Memory B cell (primary cell): ENCODE measurements at regions not wholly inside any gene's neighbourhood (a gene's known extent, or its start where the extent isn't known, plus 50 kb on each side); places are given as distances from the start of the nearest gene placed in this dataset.

ENCODE experiments used
- ATAC-seq: fragments of 150-1000 bp; cut with Tn5 transposase; 2 replicates; pipeline ENCODE4 v1.10.0; 2021; ENCODE audit warnings: low read depth, mild to moderate bottlenecking, moderate library complexity
- DNase-seq, 2 donors: peaks; one replicate each; pipeline ENCODE4 v3.0.0; 2022; ENCODE audit warnings: low spot score in 2 of 2
- H3K27ac Mint-ChIP-seq: one replicate; pipeline ENCODE4 v1.8.0; 2022; ENCODE audit warnings: mild to moderate bottlenecking, moderate library complexity, mixed read lengths
- H3K27me3 Mint-ChIP-seq: one replicate; pipeline ENCODE4 v1.8.0; 2022; ENCODE audit warnings: mixed read lengths
- H3K36me3 Mint-ChIP-seq: one replicate; pipeline ENCODE4 v1.8.0; 2022; ENCODE audit warnings: mild to moderate bottlenecking, mixed read lengths
- H3K4me1 Mint-ChIP-seq: one replicate; pipeline ENCODE4 v1.8.0; 2022; ENCODE audit warnings: mixed read lengths
- H3K4me3 Mint-ChIP-seq: one replicate; pipeline ENCODE4 v1.8.0; 2022; ENCODE audit warnings: mild to moderate bottlenecking, moderate library complexity, mixed read lengths
- H3K9me3 Mint-ChIP-seq: one replicate; pipeline ENCODE4 v1.8.0; 2022; ENCODE audit warnings: mixed read lengths

DNA sequence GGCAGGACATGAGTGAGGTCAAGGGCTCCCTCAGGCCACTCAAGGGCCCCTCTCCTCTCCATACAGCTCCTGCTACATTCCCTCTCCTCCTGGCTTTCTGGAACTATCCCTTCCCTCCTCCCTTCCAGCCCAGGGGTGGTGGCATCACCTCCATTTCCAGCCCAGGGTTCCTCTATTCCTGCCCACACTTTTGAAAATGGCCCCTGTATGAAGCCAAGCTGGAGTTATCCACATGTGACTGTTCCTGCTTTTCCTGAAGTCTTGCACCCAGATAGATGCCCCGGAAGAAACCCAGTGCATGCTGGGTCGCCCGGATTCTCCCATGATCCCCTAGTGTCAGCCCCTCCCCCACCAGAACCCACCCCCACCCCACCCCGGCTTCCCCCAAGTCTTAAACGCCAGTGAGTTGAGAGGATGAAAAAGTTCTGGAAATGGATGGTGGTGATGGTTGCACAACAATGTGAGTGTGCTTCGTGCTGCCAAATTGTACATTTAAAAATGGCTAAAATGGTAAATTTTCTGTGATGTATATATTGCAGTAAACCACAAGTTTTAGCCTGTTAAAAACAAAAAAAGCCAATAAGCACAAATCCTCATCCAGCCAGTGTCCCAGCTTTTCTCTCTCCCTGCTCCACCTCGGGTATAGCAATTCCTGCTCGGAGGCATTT lies 136.9 kb downstream of the SCARB1 start:
- no peak overlapping the region for H3K27ac Mint-ChIP-seq
- H3K4me3 Mint-ChIP-seq, result no peak overlapping the region
- ATAC-seq (no peak), DNase-seq (no peak)
- peaks cover 5% of the 10 kb centered on the region for H3K9me3 Mint-ChIP-seq
- peaks cover 6% of the 10 kb centered on the region for H3K27me3 Mint-ChIP-seq
- H3K36me3 Mint-ChIP-seq, result peaks cover 2% of the 10 kb centered on the region
- no peaks in the 10 kb centered on the region for H3K4me1 Mint-ChIP-seq

DNA sequence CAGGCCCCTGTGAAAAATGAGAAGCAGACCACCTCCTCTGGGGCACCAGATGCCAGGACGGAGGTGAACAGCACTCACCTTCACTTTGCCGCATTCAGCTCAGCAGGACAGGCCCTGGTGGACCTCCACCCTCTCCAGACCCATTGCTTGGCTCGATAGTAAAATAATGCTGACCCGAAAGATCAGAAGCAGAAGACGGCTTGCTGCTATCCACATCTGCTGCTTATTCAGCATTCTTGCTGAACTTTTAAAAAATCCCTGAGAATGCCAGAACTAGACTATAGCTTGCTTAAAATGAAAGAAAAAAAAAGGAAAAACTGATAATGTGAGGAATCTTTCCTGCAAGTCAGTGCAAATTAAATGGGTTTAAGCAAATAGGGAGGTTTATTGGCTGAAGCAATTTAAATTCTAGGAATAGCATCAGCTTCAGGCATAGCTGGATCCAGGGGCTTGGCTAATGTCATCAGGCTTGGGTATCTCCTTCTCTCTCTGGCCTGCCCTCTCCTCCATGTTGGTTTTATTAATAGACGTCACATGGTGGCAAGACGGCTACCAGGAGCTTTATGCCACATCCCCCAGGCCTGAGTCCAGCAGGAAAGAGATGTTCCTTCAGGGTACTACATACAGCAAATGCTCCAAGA lies 137.9 kb downstream of the SCARB1 start:
- DNase-seq (no peak), ATAC-seq (no peak)
- Mint-ChIP-seq H3K27me3 (peaks cover 8% of the 10 kb centered on the region), H3K9me3 (peaks cover 5% of the 10 kb centered on the region), H3K36me3 (peaks cover 2% of the 10 kb centered on the region), H3K4me1 (no peaks in the 10 kb centered on the region), H3K27ac (no peak overlapping the region), H3K4me3 (no peak overlapping the region)

DNA sequence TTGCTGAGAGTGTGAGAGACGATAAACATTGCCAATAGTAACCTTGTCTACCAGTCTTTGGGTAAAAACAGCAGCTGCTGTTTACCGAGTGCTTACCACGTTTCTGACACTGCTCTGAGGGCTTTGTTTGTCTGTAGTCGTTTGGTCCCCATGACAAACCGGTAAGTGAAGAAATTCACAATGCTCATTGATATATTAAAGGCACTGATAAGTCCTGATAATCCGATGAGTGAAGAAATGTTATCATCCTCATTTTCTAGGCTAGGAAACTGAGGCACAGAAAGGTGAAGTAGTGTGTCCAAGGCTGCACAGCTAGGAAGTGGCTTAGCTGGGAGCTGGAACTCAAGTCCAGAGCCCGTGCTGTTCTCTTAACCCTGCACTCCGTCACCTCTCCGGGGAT lies 138.6 kb downstream of the SCARB1 start:
- peaks cover 8% of the 10 kb centered on the region for H3K27me3 Mint-ChIP-seq
- no peak overlapping the region for H3K4me3 Mint-ChIP-seq
- DNase-seq (no peak), ATAC-seq (no peak)
- H3K4me1 Mint-ChIP-seq, result no peaks in the 10 kb centered on the region
- H3K27ac Mint-ChIP-seq, result no peak overlapping the region
- H3K36me3 Mint-ChIP-seq, result peaks cover 2% of the 10 kb centered on the region
- peaks cover 5% of the 10 kb centered on the region for H3K9me3 Mint-ChIP-seq

DNA sequence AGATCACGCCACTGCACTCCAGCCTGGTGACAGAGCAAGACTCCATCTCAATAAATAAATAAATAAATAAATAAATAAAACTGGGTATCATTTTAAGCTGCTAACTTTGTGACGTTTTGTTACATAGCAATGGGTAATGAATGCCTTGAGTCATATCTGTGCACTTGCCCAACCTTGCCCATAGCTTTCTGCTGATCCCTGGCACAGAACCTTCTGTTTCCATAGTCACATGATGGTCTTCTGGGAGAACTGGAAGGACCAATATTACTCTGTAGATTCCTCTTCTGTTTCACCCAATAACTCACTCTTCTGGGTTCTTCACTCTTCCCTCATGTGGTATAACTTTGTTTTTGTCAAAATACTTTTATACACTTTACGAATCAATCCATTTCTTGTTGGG lies 140.8 kb downstream of the SCARB1 start:
- peaks cover 12% of the 10 kb centered on the region for H3K27me3 Mint-ChIP-seq
- ATAC-seq (no peak), DNase-seq (no peak)
- no peak overlapping the region for H3K27ac Mint-ChIP-seq
- peaks cover 2% of the 10 kb centered on the region for H3K9me3 Mint-ChIP-seq
- H3K4me3 Mint-ChIP-seq, result no peak overlapping the region
- no peaks in the 10 kb centered on the region for H3K36me3 Mint-ChIP-seq
- no peaks in the 10 kb centered on the region for H3K4me1 Mint-ChIP-seq

DNA sequence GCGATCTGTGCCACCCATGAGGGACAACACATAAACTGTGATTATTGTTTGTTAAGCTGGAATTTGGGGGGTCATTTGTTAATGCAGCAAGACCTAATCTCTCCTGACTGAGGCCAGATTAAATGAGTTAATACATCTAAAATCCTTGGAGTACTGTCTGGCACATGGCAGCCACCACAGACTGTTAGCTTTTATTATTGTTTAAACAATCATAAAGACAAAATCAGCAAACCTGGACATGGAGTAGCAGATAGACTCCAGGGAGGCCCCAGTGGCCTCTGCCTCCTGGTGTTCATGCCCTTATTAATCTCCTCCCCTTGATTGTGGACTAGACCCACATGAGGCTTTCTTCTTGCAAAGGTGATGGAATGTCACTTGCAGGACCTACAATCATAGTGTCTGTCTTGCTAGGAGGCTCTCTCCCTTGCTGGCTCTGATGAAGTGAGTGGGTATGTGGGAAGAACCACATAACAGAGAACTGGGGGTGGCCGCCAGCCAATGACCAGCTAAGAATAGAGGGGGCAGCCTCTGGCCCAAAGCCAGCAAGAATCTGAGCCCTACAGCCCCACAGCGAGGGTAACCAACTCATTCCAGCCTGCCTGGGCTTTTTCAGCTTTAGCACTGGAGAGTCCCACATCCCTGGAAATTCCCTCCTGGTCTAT lies 142.0 kb downstream of the SCARB1 start:
- H3K27ac Mint-ChIP-seq, result no peak overlapping the region
- H3K4me3 Mint-ChIP-seq, result no peak overlapping the region
- H3K9me3 Mint-ChIP-seq, result peaks cover 2% of the 10 kb centered on the region
- no peaks in the 10 kb centered on the region for H3K36me3 Mint-ChIP-seq
- H3K4me1 Mint-ChIP-seq, result no peaks in the 10 kb centered on the region
- ATAC-seq (no peak), DNase-seq (no peak)
- H3K27me3 Mint-ChIP-seq, result peaks cover 12% of the 10 kb centered on the region

DNA sequence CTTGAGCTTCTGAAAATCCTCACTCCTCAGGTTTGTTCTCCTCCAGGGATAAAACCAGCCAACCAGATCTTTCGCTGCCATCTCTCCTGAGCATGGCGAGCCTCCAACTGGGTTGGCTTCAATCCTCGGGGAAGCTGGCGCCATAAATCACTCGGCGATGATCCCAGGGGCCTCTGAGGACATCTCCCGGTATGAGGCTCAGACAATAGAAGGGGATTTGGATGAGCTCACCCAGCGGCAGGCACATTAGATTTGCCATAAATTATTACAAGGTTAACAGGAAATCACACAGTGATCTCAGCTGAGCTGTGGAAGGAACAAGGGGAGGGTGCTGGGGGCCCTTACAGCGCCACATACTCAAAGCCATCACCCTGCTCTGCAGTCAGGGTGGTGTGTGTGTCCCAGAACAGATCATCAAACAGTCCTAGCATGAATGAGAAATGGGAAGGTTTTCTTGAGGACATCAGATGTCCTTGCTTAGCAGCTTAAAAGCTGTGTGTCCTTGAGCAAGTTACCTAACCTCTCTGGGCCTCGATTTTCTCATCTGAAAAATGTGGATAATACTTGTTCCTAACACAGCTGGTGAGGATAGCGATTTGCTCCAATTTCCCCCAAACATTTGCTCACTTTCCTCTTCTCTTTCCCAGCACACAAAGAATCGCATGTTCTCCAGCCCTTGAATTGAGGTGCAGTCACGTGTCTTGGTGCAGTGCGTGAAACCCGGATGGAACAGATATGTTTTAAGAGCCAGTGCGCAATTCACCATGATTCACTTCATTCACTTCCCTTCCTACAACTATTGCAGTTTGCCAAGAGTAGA lies 142.8 kb downstream of the SCARB1 start:
- no peak overlapping the region for H3K4me3 Mint-ChIP-seq
- peaks cover 6% of the 10 kb centered on the region for H3K27me3 Mint-ChIP-seq
- DNase-seq (no peak), ATAC-seq (no peak)
- no peak overlapping the region for H3K27ac Mint-ChIP-seq
- H3K4me1 Mint-ChIP-seq, result no peaks in the 10 kb centered on the region
- H3K36me3 Mint-ChIP-seq, result no peaks in the 10 kb centered on the region
- peaks cover 2% of the 10 kb centered on the region for H3K9me3 Mint-ChIP-seq

DNA sequence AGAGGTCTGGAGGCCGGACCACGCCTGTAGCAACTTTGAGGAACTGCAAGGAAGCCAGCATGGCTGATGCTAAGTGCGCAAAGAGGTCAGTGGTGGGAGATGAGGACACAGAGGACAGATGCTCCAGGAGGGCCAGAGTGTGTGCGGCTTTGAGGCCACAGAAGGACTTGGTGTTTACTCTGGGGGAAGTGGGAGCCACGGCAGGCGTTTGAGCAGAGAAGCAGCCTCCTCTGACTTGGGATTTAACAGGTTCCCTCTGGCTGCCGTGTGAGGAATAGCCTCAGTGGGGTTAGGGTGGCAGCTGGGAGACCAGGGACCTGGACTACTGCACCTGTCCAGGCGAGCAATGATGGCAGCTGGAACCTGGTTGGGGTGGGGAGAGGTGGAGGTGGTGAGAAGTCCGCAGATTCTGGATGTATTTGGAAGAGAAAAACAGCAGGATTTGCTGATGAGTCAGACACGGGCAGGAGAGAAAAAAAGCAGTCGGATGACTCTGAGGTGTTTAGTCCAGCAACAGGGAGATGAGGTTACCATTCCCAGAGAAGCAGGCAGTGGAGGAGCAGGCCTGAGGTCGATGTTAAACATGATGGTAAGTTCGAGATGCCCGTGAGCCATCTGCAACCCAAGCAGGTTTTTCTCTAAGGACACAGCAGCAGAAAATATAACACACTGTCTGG lies 143.5 kb downstream of the SCARB1 start:
- H3K4me3 Mint-ChIP-seq, result no peak overlapping the region
- no peak for DNase-seq
- no peak overlapping the region for H3K27ac Mint-ChIP-seq
- no peaks in the 10 kb centered on the region for H3K4me1 Mint-ChIP-seq
- H3K36me3 Mint-ChIP-seq, result no peaks in the 10 kb centered on the region
- ATAC-seq, result no peak
- peaks cover 2% of the 10 kb centered on the region for H3K9me3 Mint-ChIP-seq
- H3K27me3 Mint-ChIP-seq, result peaks cover 6% of the 10 kb centered on the region

DNA sequence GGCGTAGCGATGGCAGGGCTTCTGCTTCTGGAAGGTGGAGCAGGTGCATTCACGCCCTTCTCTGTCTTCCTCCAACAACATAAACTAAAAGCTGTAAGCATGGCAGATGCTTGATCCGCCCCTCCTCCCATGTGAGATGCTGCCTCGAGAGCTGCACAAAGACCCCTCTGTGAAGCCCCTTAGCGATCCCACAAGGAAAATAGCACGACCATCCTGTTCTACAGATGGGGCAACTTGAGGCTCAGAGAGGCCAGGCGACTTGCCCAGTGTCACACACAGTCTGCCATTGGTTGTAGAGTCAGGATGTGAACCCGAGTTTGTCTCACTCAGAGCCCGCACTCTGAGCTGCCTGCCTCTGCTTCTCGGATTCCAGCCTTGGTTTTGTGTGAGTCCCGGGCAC lies 144.4 kb downstream of the SCARB1 start:
- no peak for DNase-seq
- H3K9me3 Mint-ChIP-seq, result peaks cover 2% of the 10 kb centered on the region
- ATAC-seq, result no peak
- no peak overlapping the region for H3K27ac Mint-ChIP-seq
- no peak overlapping the region for H3K4me3 Mint-ChIP-seq
- H3K4me1 Mint-ChIP-seq, result peaks cover 3% of the 10 kb centered on the region
- H3K36me3 Mint-ChIP-seq, result no peaks in the 10 kb centered on the region
- H3K27me3 Mint-ChIP-seq, result peaks cover 6% of the 10 kb centered on the region

DNA sequence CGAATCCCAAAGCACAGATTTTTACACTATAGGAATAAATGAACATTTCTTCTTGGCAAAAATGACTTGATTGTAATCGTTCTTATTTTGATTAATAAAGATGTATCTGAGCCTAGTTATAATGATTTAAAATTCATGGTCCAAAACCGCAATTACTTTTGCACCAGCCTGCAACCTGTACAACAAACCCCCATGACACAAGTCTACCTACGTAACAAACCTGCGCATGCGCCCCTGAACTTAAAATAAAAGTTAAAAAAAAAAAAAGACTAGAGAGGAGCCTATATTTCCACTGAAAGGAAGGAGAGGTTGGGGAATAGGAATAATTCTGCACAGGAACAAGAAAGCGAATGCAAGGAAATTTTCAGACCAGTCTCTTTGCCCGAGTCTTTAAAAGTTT lies 145.2 kb downstream of the SCARB1 start:
- H3K4me3 Mint-ChIP-seq, result no peak overlapping the region
- no peaks in the 10 kb centered on the region for H3K36me3 Mint-ChIP-seq
- peaks cover 7% of the 10 kb centered on the region for H3K4me1 Mint-ChIP-seq
- peaks cover 6% of the 10 kb centered on the region for H3K27me3 Mint-ChIP-seq
- DNase-seq (no peak), ATAC-seq (no peak)
- H3K9me3 Mint-ChIP-seq, result peaks cover 2% of the 10 kb centered on the region
- no peak overlapping the region for H3K27ac Mint-ChIP-seq

DNA sequence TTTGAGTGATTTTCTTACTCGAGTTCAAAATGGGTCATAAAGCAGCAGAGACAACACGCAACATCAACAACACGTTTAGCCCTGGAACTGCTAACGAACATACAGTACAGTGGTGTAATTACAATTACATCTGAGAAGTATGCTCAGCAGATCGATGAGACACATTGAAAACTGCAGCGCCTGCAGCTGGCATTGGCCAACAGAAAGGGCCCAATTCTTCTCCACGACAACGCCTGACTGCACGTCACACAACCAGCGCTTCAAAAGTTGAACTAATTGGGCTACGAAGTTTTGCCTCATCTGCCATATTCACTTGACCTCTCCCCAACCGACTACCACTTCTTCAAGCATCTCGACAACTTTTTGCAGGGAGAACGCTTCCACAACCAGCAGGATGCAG lies 145.6 kb downstream of the SCARB1 start:
- no peak for ATAC-seq
- H3K27me3 Mint-ChIP-seq, result peaks cover 6% of the 10 kb centered on the region
- H3K4me3 Mint-ChIP-seq, result no peak overlapping the region
- H3K4me1 Mint-ChIP-seq, result peaks cover 11% of the 10 kb centered on the region
- no peaks in the 10 kb centered on the region for H3K36me3 Mint-ChIP-seq
- H3K9me3 Mint-ChIP-seq, result peaks cover under 1% of the 10 kb centered on the region
- H3K27ac Mint-ChIP-seq, result no peak overlapping the region
- no peak for DNase-seq

DNA sequence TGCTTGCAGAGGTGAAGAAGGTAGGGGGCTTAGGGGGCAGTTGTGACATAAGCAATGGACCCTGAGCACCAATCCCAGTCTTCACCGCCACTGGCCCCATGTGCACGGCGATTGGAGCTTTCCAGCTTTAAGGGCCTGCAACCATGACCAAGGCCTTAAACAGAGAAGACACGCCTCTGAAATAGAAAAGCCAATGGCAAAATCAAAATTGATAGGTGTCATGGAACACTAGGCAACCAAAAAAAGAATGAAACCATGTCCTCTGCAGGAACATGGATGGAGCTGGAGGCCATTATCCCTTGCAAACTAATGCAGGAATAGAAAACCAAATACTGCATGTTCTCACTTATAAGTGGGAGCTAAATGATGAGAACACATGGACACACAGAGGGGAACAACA lies 146.3 kb downstream of the SCARB1 start:
- H3K4me1 Mint-ChIP-seq, result peaks cover 14% of the 10 kb centered on the region
- no peak overlapping the region for H3K4me3 Mint-ChIP-seq
- no peaks in the 10 kb centered on the region for H3K9me3 Mint-ChIP-seq
- H3K27me3 Mint-ChIP-seq, result peaks cover 6% of the 10 kb centered on the region
- H3K36me3 Mint-ChIP-seq, result no peaks in the 10 kb centered on the region
- no peak overlapping the region for H3K27ac Mint-ChIP-seq
- ATAC-seq (no peak), DNase-seq (no peak)

DNA sequence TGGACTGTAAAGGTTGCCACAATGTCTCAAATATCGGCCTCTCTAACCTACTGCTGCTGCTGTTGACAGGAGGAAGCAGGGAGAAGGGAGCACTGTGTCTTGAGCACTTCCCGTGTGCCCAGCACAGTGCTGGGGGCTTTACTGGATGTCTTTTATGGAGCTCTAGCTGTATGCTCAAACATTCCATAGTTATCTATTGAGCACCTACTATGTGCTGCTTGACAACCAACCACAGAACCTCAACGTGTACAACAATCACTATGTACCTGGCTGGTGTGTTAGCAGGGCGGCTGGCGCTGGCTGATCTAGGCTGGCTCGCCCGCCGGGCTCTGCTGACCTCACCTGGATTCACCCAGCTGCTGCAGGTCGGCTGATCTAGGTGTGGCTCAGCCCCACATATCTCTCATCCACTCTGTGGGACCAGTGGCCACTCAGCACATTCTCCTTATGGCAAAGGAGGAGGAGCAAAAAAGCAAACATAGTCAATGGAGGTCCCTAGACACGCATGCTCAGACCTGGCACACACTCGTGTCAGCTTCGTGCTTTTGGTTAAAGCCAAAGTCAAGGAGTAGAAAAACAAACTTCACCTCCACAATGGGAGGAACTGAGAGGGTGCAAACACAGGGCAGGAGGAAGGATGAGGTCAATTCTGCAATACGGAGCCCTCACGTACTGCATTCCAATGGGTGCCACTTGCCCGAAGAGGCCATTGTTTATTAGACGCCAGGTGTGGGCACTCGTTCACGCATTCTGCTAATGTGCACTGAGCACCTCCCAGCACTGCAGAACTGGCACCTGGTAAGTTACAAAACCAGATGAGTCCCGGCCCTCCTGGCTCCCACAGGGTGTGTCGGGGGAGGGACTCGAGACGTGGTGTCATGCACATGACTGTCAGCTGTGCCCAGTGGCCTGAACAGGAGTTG lies 147.2 kb downstream of the SCARB1 start:
- no peak overlapping the region for H3K27ac Mint-ChIP-seq
- H3K9me3 Mint-ChIP-seq, result no peaks in the 10 kb centered on the region
- no peak overlapping the region for H3K4me3 Mint-ChIP-seq
- DNase-seq (no peak), ATAC-seq (no peak)
- H3K36me3 Mint-ChIP-seq, result no peaks in the 10 kb centered on the region
- peaks cover 6% of the 10 kb centered on the region for H3K27me3 Mint-ChIP-seq
- peaks cover 14% of the 10 kb centered on the region for H3K4me1 Mint-ChIP-seq
